Spleen (tissue), 7 donors: ENCODE measurements at regions not wholly inside any gene's neighbourhood (a gene's known extent, or its start where the extent isn't known, plus 50 kb on each side); places are given as distances from the start of the nearest gene placed in this dataset.
"Not testable (repeated sequence)": the region's sequence is repeated elsewhere in the genome, so short reads cannot be mapped to it uniquely, and the experiment has no call there.

Experiments used
- POLR2A ChIP-seq, 3 donors: fragments of 450-650 bp; IDR thresholded peaks; one replicate each; pipeline ENCODE4 v1.5.1; 2017; ENCODE audit warnings: antibody characterized with exemption in 3 of 3, mild to moderate bottlenecking in 1 of 3
- POLR2AphosphoS5 ChIP-seq, 3 donors: sonication (generic); formaldehyde crosslinking; IDR thresholded peaks; one replicate each; pipeline ENCODE4 v1.5.1; 2017; ENCODE audit warnings: antibody characterized with exemption in 3 of 3
- TF ChIP-seq, protein P1 (sequence below), 11 experiments: fragments of 200-600 bp in 7 of 11; fragments of 450-650 bp in 4 of 11; sonication (generic) in 4 of 11; IDR thresholded peaks in 8 of 11; conservative IDR thresholded peaks in 3 of 11; 1 replicate in 7 of 11; 2 replicates in 4 of 11; pipeline versions ENCODE4 v1.4.0 to v1.8.0; 2016 to 2021; ENCODE audit warnings: antibody characterized with exemption in 11 of 11, inconsistent platforms in 4 of 11, mild to moderate bottlenecking in 1 of 11
- donor health status: DM: no; HTN: no; CAD: no; lungs with moderate emphysema.
- donor health status: DM: no; HTN: no; CAD: no.
- donor health status: DM: no; HTN: no; CAD: no.

- not testable (repeated sequence) for TF ChIP-seq POLR2AphosphoS5, POLR2A (IDR thresholded peaks at IDR 0.05)
- TF ChIP-seq, protein P1, sequence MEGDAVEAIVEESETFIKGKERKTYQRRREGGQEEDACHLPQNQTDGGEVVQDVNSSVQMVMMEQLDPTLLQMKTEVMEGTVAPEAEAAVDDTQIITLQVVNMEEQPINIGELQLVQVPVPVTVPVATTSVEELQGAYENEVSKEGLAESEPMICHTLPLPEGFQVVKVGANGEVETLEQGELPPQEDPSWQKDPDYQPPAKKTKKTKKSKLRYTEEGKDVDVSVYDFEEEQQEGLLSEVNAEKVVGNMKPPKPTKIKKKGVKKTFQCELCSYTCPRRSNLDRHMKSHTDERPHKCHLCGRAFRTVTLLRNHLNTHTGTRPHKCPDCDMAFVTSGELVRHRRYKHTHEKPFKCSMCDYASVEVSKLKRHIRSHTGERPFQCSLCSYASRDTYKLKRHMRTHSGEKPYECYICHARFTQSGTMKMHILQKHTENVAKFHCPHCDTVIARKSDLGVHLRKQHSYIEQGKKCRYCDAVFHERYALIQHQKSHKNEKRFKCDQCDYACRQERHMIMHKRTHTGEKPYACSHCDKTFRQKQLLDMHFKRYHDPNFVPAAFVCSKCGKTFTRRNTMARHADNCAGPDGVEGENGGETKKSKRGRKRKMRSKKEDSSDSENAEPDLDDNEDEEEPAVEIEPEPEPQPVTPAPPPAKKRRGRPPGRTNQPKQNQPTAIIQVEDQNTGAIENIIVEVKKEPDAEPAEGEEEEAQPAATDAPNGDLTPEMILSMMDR (IDR thresholded peaks at IDR 0.05 in 8 of 11, conservative IDR thresholded peaks at IDR 0.05 in 3 of 11): not testable (repeated sequence)
Observed at GRCh38 chrX:45982958-45983727, 562.1 kb downstream of the ZNF674 start.
